Fibroblast of skin of right biceps (primary cell): ENCODE measurements at regions not wholly inside any gene's neighbourhood (a gene's known extent, or its start where the extent isn't known, plus 50 kb on each side); places are given as distances from the start of the nearest gene placed in this dataset.
A peak's percentile ranks its signal among the peaks of the same experiment; 100 is the strongest.

Experiments
- DNase-seq: peaks from one replicate; pipeline ENCODE4 v3.0.0-alpha.2; 2013

GRCh38 chr11:92768121-92768840 is 201.2 kb upstream of the MTNR1B start:
- no peak for DNase-seq

- DNase-seq = no peak
Measured at GRCh38 chr11:92769112-92769511, 200.3 kb upstream of the MTNR1B start.

- no peak for DNase-seq
Measured at GRCh38 chr11:92770419-92770818, 199.0 kb upstream of the MTNR1B start.

DNA sequence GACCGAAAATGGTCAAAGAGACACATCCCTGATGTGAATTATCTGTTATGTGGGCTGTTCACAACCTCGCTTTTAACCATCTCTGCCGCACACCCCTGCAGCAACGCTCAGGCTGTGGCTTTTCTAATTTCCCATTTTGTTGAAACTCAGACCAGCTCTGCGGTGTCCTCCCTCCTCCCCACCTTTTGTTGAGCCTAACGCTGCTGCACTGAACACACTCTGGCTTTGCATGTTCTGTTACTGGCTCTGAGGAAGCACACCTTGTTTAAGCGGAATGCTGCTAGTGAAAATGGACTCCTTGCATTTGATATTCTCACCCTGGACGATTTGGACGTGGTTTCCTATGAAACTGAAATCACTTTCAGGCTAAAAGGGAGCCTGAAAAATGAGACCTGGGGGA is 198.5 kb upstream of the MTNR1B start:
- no peak for DNase-seq

DNA sequence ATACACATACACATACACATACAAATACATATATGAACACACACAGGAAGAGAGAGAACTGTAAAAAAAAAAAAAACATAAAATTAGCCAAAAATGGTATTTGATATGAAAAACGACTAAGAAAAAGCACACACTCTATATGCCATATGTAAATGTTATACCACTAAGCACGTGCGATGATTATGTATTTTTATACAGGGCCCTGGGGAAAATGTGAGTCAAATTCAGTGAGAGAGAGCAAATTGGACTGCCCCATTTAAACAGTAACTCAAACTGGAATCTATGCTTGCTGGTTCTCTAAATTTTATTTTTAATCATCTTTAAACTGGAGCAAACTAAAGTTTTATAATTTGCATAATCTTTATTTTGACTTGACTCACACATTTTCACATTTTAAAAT is 197.8 kb upstream of the MTNR1B start:
- no peak for DNase-seq

GRCh38 chr11:92775003-92775676 is 194.3 kb upstream of the MTNR1B start:
- DNase-seq = peak; percentile 7

- DNase-seq = peak; percentile 67
Measured at GRCh38 chr11:92776676-92777075, 192.8 kb upstream of the MTNR1B start.

GRCh38 chr11:92779746-92780145 is 189.7 kb upstream of the MTNR1B start:
- DNase-seq = no peak

GRCh38 chr11:92781151-92781550 is 188.3 kb upstream of the MTNR1B start:
- no peak for DNase-seq

DNA sequence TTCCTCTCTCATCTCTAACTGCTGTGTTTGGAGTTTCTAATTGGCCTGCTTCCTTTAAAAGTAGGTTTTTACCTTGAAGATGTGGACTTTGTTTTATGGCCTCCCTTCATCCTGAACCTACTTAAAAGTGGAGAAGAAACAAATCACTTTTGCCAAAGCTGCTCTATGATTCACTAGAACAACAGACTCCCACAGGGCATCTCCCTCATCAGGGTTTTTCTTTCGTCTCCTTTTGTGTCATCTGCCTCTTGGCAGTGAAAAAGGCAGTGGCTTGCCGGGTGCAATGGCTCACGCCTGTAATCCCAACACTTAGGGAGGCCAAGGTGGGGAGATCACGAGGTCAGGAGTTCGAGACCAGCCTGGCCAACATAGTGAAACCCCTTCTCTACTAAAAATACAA is 186.6 kb upstream of the MTNR1B start:
- peak; percentile 11 for DNase-seq

GRCh38 chr11:92784331-92784730 is 185.1 kb upstream of the MTNR1B start:
- no peak for DNase-seq

GRCh38 chr11:92787638-92788037 is 181.8 kb upstream of the MTNR1B start:
- DNase-seq = no peak

- DNase-seq = no peak
Measured at GRCh38 chr11:92789761-92790160, 179.7 kb upstream of the MTNR1B start.

DNA sequence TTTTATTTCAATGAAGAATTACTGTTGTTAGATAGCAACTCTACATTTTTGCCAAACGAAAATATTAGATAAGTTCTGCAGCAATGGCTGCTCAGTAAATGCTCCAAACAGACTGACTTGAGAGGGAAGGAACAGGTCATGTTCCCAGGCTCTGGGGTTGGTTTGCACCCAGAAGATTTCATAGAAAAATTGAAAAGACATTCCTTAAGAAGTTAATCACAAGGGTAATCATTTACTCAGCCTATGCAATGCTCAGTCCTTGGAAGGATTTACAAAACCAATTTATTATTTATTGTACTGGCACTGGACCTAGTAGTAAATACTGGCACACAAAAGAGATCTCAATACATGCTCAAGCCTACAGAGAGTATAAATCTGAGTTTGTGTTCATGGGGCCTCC is 179.1 kb upstream of the MTNR1B start:
- no peak for DNase-seq

DNA sequence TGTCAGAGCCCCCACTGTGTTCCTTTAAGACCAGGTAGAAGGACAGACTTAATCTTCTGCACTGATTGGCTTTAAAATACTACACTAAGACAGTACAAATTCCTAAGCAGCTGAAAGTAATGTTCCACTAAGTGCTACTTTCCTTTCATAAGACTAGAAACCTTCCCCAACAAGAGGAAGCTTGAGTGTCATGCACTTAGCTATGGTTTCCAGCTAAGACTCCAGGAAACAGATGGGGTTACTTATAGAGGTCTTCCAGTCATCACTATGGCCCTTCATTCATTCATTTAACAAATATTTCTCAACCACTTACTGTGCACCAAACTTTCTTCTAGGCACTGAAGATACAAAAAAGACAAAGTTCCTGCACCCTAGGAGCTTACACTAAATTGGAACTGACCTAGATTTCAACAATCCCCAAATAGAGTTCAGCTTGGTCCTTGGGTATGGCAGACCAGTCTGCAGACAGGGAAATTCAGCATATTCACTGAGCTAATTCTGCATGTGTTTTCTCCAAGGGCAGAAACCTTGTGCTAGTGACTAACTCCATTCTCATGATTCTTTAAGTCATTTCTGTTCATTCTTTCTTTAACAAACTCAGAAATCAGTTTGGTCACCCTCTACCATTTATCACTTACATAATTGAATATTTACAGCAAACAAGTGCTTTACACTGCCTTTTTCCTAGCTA is 178.4 kb upstream of the MTNR1B start:
- no peak for DNase-seq

DNA sequence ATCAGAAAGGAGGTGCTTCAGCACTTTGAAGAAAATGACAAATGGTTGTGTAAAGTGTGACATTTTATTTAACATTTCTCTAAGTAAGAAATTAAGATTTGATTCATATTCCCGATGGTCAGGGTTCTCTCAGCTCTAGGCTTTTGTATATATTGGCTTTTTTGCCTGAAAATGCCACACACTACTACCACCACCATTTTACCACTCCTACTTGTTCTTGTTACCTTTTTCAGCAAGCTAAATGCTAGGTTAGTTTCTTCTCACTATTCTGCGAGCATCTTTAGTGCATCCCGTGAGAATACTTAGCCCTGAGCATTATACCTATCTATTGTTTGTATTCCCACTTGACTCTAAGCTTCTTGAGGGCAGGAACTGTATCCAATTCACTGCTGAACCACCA is 177.6 kb upstream of the MTNR1B start:
- no peak for DNase-seq

DNA sequence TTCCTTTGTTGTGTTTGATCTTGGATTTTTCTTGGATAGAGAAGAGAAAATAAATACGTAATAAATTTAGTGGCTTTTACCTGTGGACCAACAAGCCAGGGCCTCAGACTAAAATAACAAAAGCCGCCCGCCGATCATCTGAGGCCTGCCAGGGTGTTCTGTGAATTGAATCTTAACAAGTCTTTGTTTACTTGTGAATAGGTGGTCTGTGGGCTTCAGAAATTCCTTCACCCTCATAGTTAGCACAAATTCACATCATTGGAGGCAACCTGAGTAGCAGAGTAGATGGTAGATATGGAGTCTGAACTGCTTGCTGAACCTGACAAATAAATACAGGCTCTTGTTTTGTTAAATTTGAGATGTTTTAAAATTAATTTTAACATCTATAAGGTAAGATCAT is 176.3 kb upstream of the MTNR1B start:
- DNase-seq = no peak

- DNase-seq = no peak
Measured at GRCh38 chr11:92794783-92795182, 174.7 kb upstream of the MTNR1B start.

DNA sequence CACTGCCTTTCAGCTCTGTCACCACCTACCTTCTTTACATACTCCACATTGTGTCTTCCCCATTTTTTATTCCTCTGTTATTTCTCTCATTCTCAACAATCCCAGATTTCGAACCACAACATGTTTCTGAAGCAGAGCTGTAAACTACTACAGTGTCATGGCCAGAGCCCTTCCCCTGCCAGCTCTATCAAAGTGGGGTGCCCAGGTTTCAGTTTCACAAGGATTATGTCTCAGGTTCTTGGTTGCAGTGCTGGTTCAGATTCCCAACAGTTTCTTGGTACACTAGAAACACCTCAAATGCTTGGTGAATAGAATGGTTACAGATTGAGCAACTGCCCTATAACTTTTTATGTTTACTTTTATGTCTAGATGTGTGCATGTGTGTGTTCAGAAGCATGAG is 172.7 kb upstream of the MTNR1B start:
- no peak for DNase-seq

DNA sequence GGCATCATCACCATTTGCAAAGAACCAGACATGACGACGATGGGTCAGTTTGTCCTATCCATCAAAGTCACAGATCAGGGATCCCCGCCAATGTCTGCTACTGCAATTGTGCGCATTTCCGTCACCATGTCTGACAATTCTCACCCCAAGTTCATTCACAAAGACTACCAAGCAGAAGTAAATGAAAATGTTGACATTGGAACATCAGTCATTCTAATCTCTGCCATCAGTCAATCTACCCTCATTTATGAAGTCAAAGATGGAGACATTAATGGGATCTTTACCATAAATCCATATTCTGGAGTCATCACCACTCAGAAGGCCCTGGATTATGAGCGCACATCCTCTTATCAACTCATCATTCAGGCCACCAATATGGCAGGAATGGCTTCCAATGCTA is 171.6 kb upstream of the MTNR1B start:
- no peak for DNase-seq

- DNase-seq = no peak
Measured at GRCh38 chr11:92801685-92802084, 167.8 kb upstream of the MTNR1B start.

DNA sequence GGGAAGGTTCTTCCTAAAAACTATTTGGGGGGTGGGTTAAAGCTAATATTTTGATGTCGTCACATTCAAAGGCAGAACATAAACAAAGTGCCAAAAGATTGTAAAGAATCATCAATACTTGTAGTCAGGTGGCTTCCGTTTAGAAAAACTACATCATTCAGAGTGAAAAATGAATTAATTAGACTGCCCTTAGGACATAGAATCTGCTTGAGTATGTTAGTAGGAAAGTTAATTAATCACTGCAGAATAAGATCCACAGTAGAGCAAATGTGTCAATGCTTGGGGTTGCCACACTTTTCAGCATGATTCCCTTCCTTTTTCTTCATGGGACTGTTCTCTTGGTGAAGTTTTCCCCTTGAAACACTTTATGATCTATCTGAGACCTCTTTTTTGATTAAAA is 166.8 kb upstream of the MTNR1B start:
- no peak for DNase-seq

DNA sequence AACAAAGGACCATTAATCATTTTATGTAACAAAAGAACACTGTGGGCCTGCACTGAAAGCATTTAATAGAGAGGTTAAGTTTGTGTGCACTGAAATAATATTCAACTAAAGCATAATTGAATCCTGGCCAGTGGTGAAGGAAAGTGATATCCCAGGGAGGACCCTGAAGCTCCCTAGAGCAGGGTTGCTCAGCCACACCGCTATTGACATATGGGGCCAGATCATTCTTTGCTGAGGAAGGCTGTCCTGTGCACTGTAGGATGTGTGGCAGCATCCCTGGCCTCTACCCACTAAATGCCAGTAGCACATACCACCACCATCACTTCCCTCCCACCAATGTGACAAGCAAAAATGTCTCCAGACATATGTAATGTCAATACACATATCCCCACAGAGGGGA is 166.1 kb upstream of the MTNR1B start:
- DNase-seq = no peak

DNA sequence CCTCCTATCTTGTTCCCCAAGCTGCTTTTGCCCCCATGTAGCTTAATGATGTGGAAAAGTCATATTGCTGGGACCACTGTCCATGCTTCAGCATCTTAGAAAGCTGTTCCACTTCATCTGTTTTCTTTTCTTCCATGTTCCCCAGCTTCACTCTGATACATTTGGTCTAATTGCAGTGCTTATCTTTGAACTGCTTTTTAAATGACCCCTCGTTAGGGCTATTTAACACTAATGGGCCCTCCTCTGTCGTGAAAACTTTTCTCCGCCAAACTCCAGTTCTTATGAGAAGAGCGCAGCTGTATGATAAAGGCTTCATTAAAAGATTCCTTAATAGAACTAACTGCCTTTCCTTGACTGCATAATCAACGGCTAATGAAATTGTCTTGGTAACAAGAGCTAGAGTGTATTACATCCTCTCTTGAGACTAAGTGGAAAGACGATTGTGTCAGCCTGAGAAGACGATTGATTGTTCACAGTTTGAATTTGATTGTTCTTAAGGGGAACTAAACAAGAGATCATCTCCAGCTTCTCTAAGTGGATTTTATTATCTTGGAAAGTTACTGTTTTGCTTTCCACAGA is 165.0 kb upstream of the MTNR1B start:
- no peak for DNase-seq
